Right cardiac atrium (tissue), 5 donors: ENCODE measurements at regions not wholly inside any gene's neighbourhood (a gene's known extent, or its start where the extent isn't known, plus 50 kb on each side); places are given as distances from the start of the nearest gene placed in this dataset.
A peak's percentile ranks its signal among the peaks of the same experiment; 100 is the strongest.

Experiments
- ATAC-seq, 2 donors: fragments of 200-7000 bp; cut with Tn5 transposase; one replicate each; pipeline versions ENCODE4 v1.8.0 to v1.9.1; 2020; ENCODE audit warnings: moderate library complexity in 2 of 2, mild to moderate bottlenecking in 1 of 2
- DNase-seq, 3 donors: peaks; one replicate each; pipeline ENCODE4 v3.0.0-alpha.2; 2020
- H3K27ac ChIP-seq: one replicate; pipeline ENCODE4 v1.5.1; 2013; ENCODE audit warnings: mild to moderate bottlenecking, low read length, control low read depth, moderate library complexity
- H3K27me3 ChIP-seq: one replicate; pipeline ENCODE4 v1.6.1; 2013; ENCODE audit not compliant: control insufficient read depth, insufficient read depth
- H3K4me1 ChIP-seq: one replicate; pipeline ENCODE4 v1.6.1; 2013; ENCODE audit warnings: low read length; ENCODE audit not compliant: control insufficient read depth, insufficient read depth
- H3K4me3 ChIP-seq: one replicate; pipeline ENCODE4 v1.5.1; 2013; ENCODE audit warnings: low read length, control low read depth
- H3K9me3 ChIP-seq: one replicate; pipeline ENCODE4 v1.6.1; 2013; ENCODE audit warnings: low read length; ENCODE audit not compliant: control insufficient read depth
- WGBS: extraction: QIAGEN DNeasy Blood & Tissue Kit; methylation state at CpG from one replicate; pipeline ENCODE4 v1.1.7; 2013; 5-methylcytosine and 5-hydroxymethylcytosine counted together
- intact Hi-C, 4 donors: fragments of 100-400 bp; cut with DNase I; formaldehyde crosslinking; loops; one replicate each; pipeline versions ENCODE4 v1.11.0 to v1.14.0; 2022 to 2023
- donor health status: healthy with polysubstance abuse.
- donor health status: DM: no; HTN: yes; CAD: no.
- donor health status: DM: no; HTN: no; CAD: no.
- donor health status: DM: no; HTN: yes; CAD: no; lungs with severe emphysema.
- donor health status: DM: yes; HTN: yes; CAD: no.

- H3K4me3 ChIP-seq = no peak overlapping the region
- intact Hi-C loops = no loop called here
- no peak overlapping the region for H3K27ac ChIP-seq
- H3K9me3 ChIP-seq = no peaks in the 10 kb centered on the region
- H3K4me1 ChIP-seq = no peaks in the 10 kb centered on the region
- no peak for ATAC-seq
- no peak for DNase-seq
- no peaks in the 10 kb centered on the region for H3K27me3 ChIP-seq
- WGBS = 93% methylated on average over 3 of the region's 3 CpGs
Measured at GRCh38 chr17:12528036-12528435, 137.7 kb upstream of the MYOCD start.

DNA sequence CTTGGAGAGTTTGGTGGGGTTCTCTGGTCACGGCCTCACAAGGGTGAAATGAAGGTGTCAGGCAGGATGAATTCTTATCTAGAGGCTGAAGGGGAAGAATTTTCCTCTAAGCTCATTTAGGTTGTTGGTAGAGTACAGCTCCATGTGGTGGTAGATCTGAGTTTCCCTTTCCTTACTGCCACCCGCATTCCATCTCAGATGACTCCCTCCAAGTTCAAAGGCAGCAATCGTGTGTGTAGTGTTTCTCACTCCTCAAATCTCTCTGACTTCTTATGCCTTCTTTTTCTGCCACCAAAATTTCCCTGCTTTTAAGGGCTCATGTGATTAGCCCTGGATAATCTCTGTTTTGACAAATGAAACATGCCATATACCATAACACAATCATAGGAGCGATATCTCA is 135.5 kb upstream of the MYOCD start:
- Histone ChIP-seq H3K4me3 (no peak overlapping the region), H3K9me3 (no peaks in the 10 kb centered on the region), H3K27ac (no peak overlapping the region), H3K4me1 (no peaks in the 10 kb centered on the region), H3K27me3 (no peaks in the 10 kb centered on the region)
- 79% methylated on average over 4 of the region's 4 CpGs for WGBS
- intact Hi-C loops = no loop called here
- DNase-seq = no peak
- no peak for ATAC-seq

DNA sequence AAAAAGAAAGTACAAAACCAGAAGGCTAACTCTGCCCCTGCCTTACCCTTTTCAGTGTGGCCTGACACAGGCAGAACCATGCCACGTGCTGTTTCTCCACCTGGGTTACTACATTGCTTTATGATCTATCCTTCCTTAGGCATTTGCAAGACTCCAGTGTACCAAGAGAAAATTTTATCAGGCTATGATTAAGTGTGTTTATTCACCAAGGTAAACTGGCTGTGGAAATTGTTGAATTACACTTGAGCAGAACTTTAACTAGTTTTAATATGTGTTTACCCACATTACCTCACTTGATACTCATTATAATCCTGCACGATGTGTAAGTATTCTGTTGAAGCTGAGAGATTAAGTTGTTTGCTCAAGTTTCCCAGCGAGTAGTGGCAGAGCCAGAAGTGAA is 129.7 kb upstream of the MYOCD start:
- Histone ChIP-seq H3K4me3 (no peak overlapping the region), H3K4me1 (no peaks in the 10 kb centered on the region), H3K9me3 (no peaks in the 10 kb centered on the region), H3K27ac (no peak overlapping the region), H3K27me3 (no peaks in the 10 kb centered on the region)
- ATAC-seq (no peak), DNase-seq (no peak)
- intact Hi-C loops = no loop called here
- 79% methylated on average over 3 of the region's 3 CpGs for whole genome bisulfite sequencing

DNA sequence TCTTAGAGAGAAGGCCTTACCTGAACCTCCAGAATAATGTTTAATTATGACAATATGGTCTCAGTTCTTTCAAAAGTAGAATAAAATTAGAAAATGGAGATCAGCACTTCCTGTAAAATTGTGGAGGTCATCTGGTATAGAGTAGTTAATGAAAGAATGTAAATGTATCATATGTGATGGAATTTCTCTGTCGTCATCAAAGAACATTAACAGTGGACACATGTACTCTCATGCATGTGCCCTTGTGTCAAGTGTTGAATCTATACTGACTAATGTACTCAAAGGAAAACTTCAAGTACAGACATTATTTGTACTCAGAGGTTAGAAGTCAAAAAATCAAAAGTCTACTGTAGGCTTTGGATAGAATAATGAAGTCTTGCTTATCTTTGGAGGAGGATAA is 129.2 kb upstream of the MYOCD start:
- Histone ChIP-seq H3K27ac (no peak overlapping the region), H3K27me3 (no peaks in the 10 kb centered on the region), H3K4me3 (no peak overlapping the region), H3K9me3 (no peaks in the 10 kb centered on the region), H3K4me1 (no peaks in the 10 kb centered on the region)
- DNase-seq (no peak), ATAC-seq (no peak)
- intact Hi-C loops = no loop called here
- 87% methylated on average over 1 of the region's 1 CpG for WGBS

DNA sequence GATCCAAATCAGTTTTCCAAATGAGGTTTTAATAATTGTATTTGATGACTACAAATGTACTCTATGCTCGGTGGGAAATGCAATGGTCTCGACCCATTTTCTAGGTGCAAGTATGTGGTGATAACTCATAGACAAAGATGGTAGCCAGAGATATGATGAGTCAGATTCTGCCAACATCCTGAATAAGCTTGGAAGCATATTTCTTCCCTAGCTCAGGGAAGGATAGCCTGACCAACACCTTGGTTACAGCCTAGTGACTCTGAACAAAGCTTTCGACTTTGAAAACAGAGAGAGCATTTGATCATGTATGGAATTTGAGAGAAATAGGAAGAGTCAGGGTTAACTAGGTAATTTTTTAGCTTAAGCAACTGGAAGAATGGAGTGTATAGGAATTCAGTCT is 128.3 kb upstream of the MYOCD start:
- Histone ChIP-seq H3K9me3 (no peaks in the 10 kb centered on the region), H3K27ac (no peak overlapping the region), H3K27me3 (no peaks in the 10 kb centered on the region), H3K4me1 (no peaks in the 10 kb centered on the region), H3K4me3 (no peak overlapping the region)
- DNase-seq = no peak
- intact Hi-C loops = no loop called here
- 87% methylated on average over 3 of the region's 3 CpGs for WGBS
- ATAC-seq = no peak

DNA sequence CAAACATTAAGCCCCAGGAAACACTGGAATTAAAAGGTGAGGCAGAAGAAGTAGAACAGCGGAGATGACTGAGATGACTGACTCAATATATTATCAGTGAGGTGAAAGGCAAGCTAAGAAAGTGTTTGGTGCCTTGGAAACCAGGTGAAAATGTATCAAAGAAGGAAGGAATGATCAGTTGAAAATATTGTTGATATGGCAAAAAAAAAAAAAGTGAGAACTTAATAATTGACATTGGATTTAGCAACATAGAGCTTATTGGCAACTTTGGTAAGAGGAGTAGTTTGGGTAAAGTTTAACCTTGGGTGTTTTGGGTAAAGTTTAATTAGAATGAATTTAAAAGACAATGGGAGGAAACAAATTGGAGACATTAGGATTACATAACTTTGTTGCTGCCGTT is 127.7 kb upstream of the MYOCD start:
- H3K9me3 ChIP-seq = no peaks in the 10 kb centered on the region
- no peaks in the 10 kb centered on the region for H3K27me3 ChIP-seq
- H3K27ac ChIP-seq = no peak overlapping the region
- no peak for ATAC-seq
- 75% methylated on average over 2 of the region's 2 CpGs for WGBS
- DNase-seq = no peak
- intact Hi-C loops = no loop called here
- H3K4me1 ChIP-seq = no peaks in the 10 kb centered on the region
- no peak overlapping the region for H3K4me3 ChIP-seq

- no peak overlapping the region for H3K4me3 ChIP-seq
- H3K9me3 ChIP-seq = no peaks in the 10 kb centered on the region
- DNase-seq (no peak), ATAC-seq (peak; percentile 81 to 82)
- intact Hi-C loops = loop anchor here in 3 of 4 donors (2.0 to 10.0 kb wide), 6 partner anchors 121 to 449 kb away; partner anchors contain the start of gene MYOCD (in 2 of the 3)
- H3K4me1 ChIP-seq = no peaks in the 10 kb centered on the region
- peaks cover 3% of the 10 kb centered on the region for H3K27me3 ChIP-seq
- WGBS = 28% methylated on average over 9 of the region's 9 CpGs
- no peak overlapping the region for H3K27ac ChIP-seq
Measured at GRCh38 chr17:12545877-12546513, 119.7 kb upstream of the MYOCD start.

- whole genome bisulfite sequencing = 92% methylated on average over 2 of the region's 2 CpGs
- Histone ChIP-seq H3K27me3 (peaks cover 3% of the 10 kb centered on the region), H3K4me1 (no peaks in the 10 kb centered on the region), H3K27ac (no peak overlapping the region), H3K9me3 (no peaks in the 10 kb centered on the region), H3K4me3 (no peak overlapping the region)
- intact Hi-C loops = loop anchor here in 3 of 4 donors (2.0 to 10.0 kb wide), 6 partner anchors 120 to 448 kb away; partner anchors contain the start of gene MYOCD (in 2 of the 3)
- no peak for ATAC-seq
- DNase-seq = no peak
Measured at GRCh38 chr17:12546983-12547382, 118.7 kb upstream of the MYOCD start.

DNA sequence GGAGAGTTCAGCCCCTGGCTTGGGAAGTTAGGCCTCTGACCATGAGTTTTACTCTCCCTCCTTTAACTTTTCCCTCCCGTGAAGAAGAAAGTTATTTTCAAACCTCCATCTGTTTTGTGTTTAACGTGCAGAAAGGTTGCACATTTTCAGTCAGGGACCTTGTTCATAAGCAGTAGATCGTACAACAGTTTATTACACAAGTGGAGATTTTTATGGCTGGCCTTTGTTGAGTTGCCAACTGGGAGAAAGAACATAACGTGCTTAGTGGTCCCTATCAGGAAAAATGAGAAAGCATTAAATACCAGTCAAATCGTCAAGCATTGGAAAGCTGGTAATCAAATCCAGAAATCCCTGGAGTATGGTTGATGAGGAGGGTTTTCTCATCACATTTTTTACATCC is 117.9 kb upstream of the MYOCD start:
- intact Hi-C loops = loop anchor here in 3 of 4 donors (2.0 to 10.0 kb wide), 6 partner anchors 119 to 447 kb away; partner anchors contain the start of gene MYOCD (in 2 of the 3)
- no peaks in the 10 kb centered on the region for H3K4me1 ChIP-seq
- 67% methylated on average over 5 of the region's 5 CpGs for WGBS
- no peaks in the 10 kb centered on the region for H3K9me3 ChIP-seq
- no peak for ATAC-seq
- H3K4me3 ChIP-seq = no peak overlapping the region
- DNase-seq = no peak
- H3K27ac ChIP-seq = no peak overlapping the region
- peaks cover 3% of the 10 kb centered on the region for H3K27me3 ChIP-seq

DNA sequence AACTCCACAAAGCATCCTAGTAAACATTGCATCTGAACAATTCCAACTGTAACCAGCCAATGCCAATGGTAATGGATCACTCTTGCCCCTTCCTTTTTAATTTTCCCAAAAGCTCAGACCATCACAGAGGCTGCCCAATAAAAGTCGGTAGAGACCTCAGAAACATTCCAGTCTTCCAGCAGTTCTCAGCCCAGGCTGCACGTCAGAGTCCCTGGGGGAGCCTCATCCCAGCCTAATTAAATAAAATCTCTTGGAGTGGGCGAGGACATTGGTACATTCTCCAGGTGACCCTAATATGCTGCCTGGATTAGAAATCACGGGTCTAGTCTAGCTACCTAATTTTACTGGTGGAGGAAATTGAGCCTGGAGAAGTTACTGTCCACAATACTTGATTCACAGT is 117.1 kb upstream of the MYOCD start:
- Histone ChIP-seq H3K27me3 (peaks cover 3% of the 10 kb centered on the region), H3K27ac (peak overlapping the region; percentile 46), H3K4me3 (no peak overlapping the region), H3K4me1 (no peaks in the 10 kb centered on the region), H3K9me3 (no peaks in the 10 kb centered on the region)
- ATAC-seq = no peak
- 65% methylated on average over 4 of the region's 4 CpGs for WGBS
- no peak for DNase-seq
- intact Hi-C loops = loop anchor here in 3 of 4 donors (5.0 to 10.0 kb wide), 5 partner anchors 119 to 446 kb away; partner anchors contain the start of gene MYOCD (in 2 of the 3)

DNA sequence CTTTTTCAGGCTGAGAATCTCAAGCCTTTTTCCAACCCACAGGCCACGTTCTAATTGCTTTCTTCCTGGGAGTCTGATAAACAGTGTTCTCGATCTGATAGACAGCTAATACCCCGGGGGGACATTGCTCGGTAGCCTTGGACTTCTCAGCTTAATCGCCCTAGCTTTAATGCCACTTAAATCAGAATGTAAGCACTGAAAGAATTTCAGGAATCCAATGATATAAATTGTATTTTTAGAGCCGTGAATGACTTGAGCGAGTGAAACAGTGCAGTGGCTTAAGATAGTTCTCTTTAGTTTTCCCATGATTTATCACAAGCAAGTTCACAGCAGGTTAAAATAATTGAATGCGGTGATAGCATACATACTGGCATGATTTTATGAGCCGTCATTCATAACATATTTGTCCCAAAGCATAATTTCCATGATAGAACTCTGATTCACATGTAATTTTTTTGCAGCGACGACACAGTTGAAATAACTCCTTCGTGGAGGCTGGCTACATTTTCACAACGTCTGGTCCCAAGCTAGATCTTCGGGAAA is 116.1 kb upstream of the MYOCD start:
- no peaks in the 10 kb centered on the region for H3K4me1 ChIP-seq
- ATAC-seq = no peak
- peaks cover 3% of the 10 kb centered on the region for H3K27me3 ChIP-seq
- H3K9me3 ChIP-seq = no peaks in the 10 kb centered on the region
- 24% methylated on average over 14 of the region's 14 CpGs for WGBS
- peak overlapping the region; percentile 53 for H3K4me3 ChIP-seq
- intact Hi-C loops = loop anchor here in 3 of 4 donors (5.0 to 10.0 kb wide), 6 partner anchors 85 to 445 kb away; partner anchors contain the start of gene MYOCD (in 2 of the 3)
- no peak overlapping the region for H3K27ac ChIP-seq
- DNase-seq = no peak
